Islet precursor cell (in vitro differentiated cells): ENCODE measurements at regions not wholly inside any gene's neighbourhood (a gene's known extent, or its start where the extent isn't known, plus 50 kb on each side); places are given as distances from the start of the nearest gene placed in this dataset.
A peak's percentile ranks its signal among the peaks of the same experiment; 100 is the strongest.

Experiments
- DNase-seq: peaks from one replicate; pipeline ENCODE4 v3.0.0-alpha.2; 2018

GRCh38 chr12:39240587-39240986 is 202.3 kb downstream of the KIF21A start:
- no peak for DNase-seq

DNA sequence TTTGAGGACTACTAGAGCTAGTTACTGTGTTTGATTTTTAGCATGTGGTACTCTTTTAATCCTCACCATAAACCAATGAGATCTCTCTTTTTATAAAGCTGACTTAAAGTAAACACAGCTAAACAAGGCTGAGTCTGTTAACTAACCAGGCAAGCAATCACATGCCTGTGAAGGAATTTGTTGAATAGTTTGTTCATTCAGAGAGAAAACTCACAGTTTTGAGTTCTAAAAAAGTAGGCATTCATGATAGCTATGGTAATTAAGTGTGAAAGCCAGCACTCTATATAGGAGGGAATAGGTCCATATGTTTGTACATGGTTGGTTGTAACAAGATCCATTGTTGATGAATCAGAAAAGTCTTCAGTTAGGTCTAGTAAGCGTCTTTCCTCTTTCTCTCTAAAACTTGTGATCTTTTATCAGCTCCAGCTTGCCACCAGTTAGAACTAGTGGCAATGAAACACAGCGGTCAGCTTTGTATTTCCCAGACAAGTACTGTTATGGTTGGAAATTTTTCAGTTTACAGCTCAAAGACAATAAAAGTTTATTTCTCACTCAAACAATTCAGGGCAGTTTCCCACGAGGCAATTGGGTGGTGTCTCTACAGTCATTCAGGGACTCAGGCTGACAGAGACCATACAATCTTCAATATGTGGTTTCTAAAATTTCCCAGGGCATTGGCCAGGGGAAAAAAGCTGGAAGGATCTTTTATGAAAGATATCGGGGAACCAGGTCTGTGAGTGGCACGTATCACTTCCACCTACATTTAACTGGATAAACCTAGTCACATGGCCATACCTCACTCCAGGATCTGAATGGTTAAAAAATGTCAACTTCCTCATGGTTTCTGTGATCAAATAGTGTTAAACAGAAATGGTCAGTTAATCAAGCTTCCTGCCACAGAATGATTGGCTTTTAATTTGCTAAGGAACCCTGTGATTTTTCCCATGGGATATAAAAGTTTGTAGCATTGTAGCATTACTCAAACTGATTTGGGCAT is 203.1 kb downstream of the KIF21A start:
- DNase-seq, result no peak

GRCh38 chr12:39237004-39237403 is 205.9 kb downstream of the KIF21A start:
- DNase-seq, result no peak

GRCh38 chr12:39235990-39236767 is 206.7 kb downstream of the KIF21A start:
- DNase-seq, result no peak

DNA sequence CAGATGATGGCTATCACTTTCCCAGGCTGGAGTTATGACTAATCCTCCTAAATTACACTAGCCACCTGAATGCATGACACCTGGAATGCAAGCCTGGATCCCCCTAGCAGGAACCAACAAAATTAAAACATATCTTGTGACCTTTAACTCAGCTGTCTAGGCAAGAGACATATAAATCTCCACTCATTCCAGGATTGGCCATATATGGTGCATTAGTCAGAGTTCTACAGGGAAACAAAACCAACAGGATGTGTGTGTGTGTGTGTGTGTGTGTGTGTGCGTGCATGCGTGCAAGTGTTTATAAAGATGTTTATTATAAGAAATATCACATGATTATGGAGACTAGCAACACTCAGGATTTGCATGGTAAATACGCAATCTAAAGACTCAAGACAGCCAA is 212.8 kb downstream of the KIF21A start:
- DNase-seq, result no peak

DNA sequence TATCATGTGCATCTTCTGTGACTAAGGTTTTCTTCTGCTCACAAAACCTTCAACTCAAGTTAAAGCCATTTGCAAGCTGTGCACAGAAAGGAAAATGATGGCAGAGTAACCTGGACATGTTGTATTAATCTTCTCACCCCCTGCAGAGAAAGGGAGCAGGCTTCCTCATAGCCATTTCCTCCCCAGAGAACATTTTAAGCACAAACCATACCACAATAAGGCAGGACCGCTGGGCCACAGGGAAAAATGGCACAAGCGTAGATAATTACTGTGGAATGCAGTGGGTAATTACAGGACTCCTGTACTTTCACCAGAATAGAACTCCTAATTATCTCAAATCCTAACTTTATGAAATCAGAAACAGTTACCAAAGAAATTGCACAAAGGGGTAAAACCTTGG is 215.7 kb downstream of the KIF21A start:
- DNase-seq, result peak; percentile 75

- DNase-seq, result no peak
Observed at GRCh38 chr12:39224971-39225370, 217.9 kb downstream of the KIF21A start.

DNA sequence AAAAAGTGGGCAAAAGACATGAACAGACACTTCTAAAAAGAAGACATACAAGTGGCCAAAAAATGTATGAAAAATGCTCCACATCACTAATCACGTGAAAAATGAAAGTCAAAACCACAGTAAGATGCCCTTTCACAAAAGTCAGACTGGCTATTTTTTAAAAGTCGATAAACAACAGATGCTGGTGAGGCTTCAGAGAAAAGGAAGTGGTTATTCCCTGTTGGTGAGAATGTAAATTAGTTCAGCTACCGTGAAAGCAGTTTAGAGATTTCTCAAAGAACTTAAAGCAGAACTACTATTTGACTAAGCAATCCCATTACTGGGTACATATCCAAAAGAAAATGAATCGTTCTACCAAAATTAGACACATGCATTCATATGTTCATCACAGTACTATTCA is 237.0 kb downstream of the KIF21A start:
- DNase-seq, result no peak

DNA sequence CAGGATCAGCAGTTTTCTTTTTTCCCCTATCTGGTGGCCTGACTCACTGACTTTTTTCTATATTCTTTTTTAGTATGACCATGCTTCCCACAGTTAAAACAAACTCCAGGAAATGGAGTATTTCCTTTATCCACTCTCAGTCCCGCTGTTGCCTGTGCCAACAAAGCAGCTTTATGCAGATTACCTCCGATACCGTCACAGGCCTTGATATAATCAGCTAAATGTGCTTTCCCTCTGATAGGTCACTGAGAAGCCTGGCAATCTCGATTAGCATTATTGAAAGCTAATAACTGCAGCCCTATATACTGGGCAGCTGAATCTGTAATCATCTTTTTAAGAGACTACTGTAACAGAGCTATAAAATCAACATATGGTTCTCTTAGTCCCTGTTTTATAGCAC is 243.6 kb downstream of the KIF21A start:
- DNase-seq, result no peak

GRCh38 chr12:39188689-39189088 is 254.2 kb downstream of the KIF21A start:
- DNase-seq, result no peak

DNA sequence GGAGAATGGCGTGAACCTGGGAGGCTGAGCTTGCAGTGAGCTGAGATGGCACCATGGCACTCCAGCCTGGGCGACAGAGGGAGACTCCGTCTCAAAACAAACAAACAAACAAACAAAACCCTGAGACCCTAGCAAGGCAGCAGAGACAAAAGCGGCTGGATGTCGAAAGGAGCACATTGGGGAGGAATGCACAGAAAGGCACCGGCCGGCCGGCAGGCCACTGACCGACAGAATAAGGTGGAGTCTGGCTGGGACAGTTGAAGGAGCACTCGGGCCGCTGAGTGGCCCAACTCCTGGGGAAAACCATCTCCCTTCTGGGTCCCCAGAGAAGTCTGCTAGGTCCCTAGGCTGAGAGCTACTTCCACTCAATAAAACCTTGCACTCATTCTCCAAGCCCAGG is 256.2 kb downstream of the KIF21A start:
- DNase-seq, result no peak

- DNase-seq, result no peak
Observed at GRCh38 chr12:39178837-39179236, 264.1 kb downstream of the KIF21A start.

DNA sequence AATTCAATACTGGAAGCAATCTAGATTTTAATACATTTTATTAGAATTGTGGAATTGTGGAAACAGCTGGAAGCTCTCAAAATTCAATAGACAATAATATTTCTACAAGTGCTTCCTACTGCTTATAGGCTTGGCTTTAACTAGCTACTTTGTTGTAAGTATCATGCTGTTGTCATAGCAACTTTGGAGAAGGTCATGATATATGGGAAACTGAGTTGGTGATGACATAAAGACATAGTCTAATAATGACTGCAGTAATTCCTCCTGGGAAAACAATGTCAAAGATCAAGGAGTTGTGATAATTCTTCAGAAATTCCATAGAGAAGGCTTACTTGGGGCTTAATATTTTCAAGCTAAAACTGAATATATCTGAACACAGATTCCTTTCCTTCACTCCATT is 266.6 kb downstream of the KIF21A start:
- DNase-seq, result no peak

DNA sequence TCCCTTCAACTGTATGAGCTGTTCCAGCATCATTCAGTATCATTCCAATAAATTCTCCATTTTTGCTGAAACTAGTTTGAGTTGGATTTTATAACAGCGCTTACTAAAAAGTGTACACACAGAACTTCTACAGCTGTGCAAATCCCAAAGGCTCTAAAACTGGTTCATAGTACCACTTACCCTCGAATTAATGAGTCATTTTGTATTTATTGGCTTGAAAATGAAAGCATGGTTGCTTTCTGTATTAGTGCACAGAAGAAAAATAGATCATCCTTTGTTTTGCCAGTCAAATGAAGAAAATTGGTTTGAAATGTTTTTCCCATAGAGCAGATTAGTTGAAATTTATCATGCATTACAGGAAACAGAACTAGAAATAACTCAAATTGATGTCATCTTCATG is 268.3 kb upstream of the CPNE8 start:
- no peak for DNase-seq

DNA sequence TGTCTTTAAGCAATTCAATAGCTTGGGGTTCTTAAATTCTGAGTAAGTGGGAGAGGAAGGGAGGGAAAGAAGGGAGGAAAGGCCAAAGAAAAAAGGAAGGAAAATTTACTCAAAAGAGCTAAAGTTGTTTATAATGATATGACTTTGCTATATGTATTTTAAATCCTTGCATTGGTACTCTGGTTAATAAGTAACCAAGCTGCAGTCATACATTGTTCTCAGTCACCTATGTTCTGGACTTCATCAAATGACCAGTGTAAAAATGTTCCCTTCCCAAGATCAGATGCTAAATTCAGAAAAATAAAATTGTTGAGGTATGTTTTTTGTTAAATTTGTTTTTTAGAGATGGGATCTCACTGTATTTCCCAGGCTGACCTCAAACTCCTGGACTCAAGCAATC is 259.9 kb upstream of the CPNE8 start:
- DNase-seq, result no peak

DNA sequence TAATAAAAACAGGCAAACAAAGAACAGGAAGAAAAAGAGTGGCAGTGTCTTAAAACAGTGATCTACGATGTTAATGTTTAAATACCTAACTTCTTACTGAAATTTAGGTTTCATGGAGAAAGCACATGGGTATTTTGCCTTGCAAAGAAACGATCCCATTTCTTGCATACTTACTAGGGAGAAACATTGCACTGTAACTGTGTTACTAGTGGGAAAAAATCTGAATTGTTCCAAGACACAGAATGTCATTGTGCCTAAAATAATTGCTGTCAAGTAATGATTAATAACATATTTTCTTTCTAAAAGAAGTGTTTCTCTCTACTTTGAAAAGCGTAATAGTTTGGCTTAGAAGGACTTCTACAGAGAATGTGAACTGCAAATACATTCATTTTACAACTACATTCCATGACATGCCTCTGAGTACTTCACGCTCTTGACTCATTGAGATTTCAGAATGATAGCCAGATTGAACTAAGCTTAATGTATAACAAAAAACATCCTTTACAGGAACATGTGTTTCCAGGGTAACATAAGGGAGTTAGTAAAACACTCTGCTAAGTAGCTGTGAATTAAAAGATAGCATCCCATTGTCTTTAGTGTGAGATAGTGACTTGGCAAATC is 256.2 kb upstream of the CPNE8 start:
- DNase-seq, result no peak

GRCh38 chr12:39157696-39158342 is 252.4 kb upstream of the CPNE8 start:
- no peak for DNase-seq

DNA sequence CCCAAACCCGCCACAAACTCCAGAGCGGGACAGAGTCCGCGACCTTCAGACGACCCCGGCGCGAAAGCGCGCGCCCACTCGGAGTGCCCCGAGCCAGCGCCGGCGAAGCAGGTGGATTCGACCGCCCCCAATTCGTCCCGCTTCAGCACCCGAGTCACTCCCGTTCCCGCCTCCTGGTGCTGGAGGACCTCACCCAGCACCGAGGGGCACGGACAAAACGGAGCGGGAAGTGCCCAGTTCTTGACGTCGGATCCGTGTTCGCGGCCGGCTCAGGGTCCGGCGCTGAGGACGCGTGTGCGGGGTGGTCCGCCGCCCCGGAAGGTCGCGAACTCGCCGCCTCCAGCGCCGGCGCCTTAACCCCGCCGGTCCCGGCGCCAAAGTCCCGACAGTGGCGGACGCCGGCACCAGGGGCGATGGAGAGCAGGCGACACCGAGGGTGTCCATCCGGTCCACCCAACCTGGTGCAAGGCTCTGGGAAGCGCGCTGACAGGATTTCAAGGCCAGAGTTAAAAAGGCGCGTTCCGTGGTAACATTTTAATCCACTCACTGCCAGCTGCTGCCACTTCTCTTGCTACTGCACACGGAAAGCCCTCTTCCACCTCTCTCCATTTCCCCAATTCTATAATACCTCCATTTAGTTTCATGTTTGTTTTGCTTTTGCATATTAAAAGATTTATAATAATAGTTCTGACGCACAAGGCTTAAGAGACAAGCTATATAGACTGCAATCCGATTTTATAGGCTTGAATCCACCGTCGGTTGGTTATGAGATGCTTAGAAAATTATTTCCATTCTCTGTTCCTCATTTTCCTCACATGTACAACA is 240.0 kb upstream of the CPNE8 start:
- DNase-seq, result peak; percentile 89

DNA sequence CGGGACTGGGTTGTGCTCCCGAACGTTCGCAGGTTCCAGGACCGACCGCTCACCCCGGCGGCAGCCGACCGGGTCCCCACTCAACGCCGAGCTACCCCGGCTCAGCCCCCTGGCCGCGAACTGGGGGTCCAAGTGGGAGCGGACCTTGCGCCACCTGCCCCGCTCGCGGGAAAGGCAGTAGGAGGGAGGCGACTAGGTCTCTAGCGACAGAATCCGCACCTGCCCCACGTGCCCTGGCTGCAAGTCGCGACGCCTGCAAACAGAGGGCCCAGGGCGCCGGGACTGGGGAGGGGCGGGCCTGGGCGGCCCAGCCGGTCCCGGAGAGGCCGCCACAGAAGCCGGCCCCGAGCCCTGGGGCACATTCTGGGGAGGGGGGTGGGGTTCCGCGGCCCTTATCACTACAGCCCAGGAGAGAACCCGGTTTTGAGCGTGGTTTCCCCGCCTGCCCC is 239.2 kb upstream of the CPNE8 start:
- no peak for DNase-seq

DNA sequence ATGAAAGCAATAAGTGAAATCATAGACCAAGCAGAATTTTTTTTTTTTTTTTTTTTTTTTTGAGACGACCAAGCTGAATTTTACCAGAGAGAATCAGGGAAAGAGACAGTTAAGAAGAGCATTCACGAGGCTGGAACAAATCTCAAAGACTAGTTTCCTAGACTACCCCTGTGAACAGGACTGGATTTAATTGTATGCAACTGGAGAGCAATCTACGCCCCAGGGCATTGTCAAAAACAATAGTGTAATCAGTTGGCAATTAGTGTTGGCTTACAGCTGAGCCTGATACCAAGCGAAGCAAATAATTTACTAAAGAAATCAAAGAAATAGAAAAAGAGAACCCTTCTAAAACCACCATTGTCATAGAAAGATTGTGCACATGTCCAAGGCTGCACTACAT is 232.9 kb upstream of the CPNE8 start:
- no peak for DNase-seq

GRCh38 chr12:39127401-39127800 is 222.0 kb upstream of the CPNE8 start:
- DNase-seq, result peak; percentile 85

DNA sequence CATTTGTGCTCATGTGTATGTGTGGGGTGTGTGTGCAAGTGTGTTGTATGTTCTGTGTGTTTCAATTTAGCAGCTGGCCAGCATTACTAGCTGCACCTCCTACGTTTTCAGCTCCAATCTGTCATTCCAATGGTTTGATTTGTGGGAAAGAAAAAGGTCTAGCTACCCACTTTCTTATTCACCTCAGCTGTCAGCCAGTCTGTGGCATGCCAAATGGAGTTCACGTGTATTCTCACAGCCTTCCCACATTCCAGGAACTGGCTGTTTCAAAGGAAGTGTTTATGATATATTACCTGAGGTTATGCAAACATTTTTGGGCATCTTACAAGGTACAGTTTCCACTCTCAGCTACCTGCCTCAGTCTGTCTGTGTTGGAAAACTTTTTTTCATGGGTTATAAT is 220.2 kb upstream of the CPNE8 start:
- no peak for DNase-seq
